ENCODE measurements at regions not wholly inside any gene's neighbourhood (a gene's known extent, or its start where the extent isn't known, plus 50 kb on each side); places are given as distances from the start of the nearest gene placed in this dataset.

GRCh38 chr17:68709461-68709860 lies 108.3 kb upstream of the FAM20A start:
- no peak overlapping the region for H3K4me3 ChIP-seq (ENCODE audit: low read depth in 2 of 2, low read length in 2 of 2)
- BruUV-seq (replicated peaks) = no TSS peak
- no peaks in the 10 kb centered on the region for H3K4me1 ChIP-seq (ENCODE audit: control insufficient read depth, insufficient read depth, low read length)
- no peak for ATAC-seq
- H3K36me3 ChIP-seq (ENCODE audit: control insufficient read depth, insufficient read depth, low read length) = no peaks in the 10 kb centered on the region
- no peak overlapping the region for H3K27ac ChIP-seq (ENCODE audit: low read length)
- in situ Hi-C loops (cut with HindIII; ENCODE audit: low pct_unique_long_range_greater_than_20kb, low sequenced_read_pairs) = no loop called here
- no peak for TF ChIP-seq SIN3A (IDR thresholded peaks at IDR 0.05; ENCODE audit: borderline replicate concordance, insufficient read depth, low read depth, low read length)
- no peak for TF ChIP-seq POLR2AphosphoS5 (IDR thresholded peaks at IDR 0.05; ENCODE audit: low read depth, low read length)
- no peak for TF ChIP-seq TCF7L2 (IDR thresholded peaks at IDR 0.05; ENCODE audit: low read depth, low read length)
- no peak for TF ChIP-seq REST (IDR thresholded peaks at IDR 0.05; ENCODE audit: insufficient read depth in 1 of 2, low read depth in 2 of 2, low read length in 1 of 2)
- H3K27me3 ChIP-seq (ENCODE audit: control insufficient read depth, insufficient read depth, low read length) = no peaks in the 10 kb centered on the region
- no peak for DNase-seq (ENCODE audit: low read depth, low spot score)
- no peaks in the 10 kb centered on the region for H3K9me3 ChIP-seq (ENCODE audit: control insufficient read depth, insufficient read depth, low read depth, low read length)
- ChIA-PET CTCF (no interaction called here), POLR2A (no interaction called here)
- intact Hi-C loops (cut with micrococcal nuclease; ENCODE audit: unreplicated experiment) = no loop called here

GRCh38 chr17:68707031-68707430 lies 105.9 kb upstream of the FAM20A start:
- BruUV-seq (replicated peaks) = no TSS peak
- Histone ChIP-seq H3K27ac (ENCODE audit: low read length) (no peak overlapping the region), H3K9me3 (ENCODE audit: control insufficient read depth, insufficient read depth, low read depth, low read length) (no peaks in the 10 kb centered on the region), H3K36me3 (ENCODE audit: control insufficient read depth, insufficient read depth, low read length) (no peaks in the 10 kb centered on the region), H3K4me1 (ENCODE audit: control insufficient read depth, insufficient read depth, low read length) (no peaks in the 10 kb centered on the region), H3K4me3 (ENCODE audit: low read depth in 2 of 2, low read length in 2 of 2) (no peak overlapping the region), H3K27me3 (ENCODE audit: control insufficient read depth, insufficient read depth, low read length) (no peaks in the 10 kb centered on the region)
- CTCF ChIA-PET = no interaction called here
- no peak for ATAC-seq
- in situ Hi-C loops (cut with HindIII; ENCODE audit: low pct_unique_long_range_greater_than_20kb, low sequenced_read_pairs) = no loop called here
- DNase-seq (ENCODE audit: low read depth, low spot score) = no peak
- TF ChIP-seq REST (IDR thresholded peaks at IDR 0.05; ENCODE audit: insufficient read depth in 1 of 2, low read depth in 2 of 2, low read length in 1 of 2) (no peak), SIN3A (IDR thresholded peaks at IDR 0.05; ENCODE audit: borderline replicate concordance, insufficient read depth, low read depth, low read length) (no peak), POLR2AphosphoS5 (IDR thresholded peaks at IDR 0.05; ENCODE audit: low read depth, low read length) (no peak), TCF7L2 (IDR thresholded peaks at IDR 0.05; ENCODE audit: low read depth, low read length) (no peak), CTCF (IDR thresholded peaks at IDR 0.05) (no peak)
- POLR2A ChIA-PET = no interaction called here
- intact Hi-C loops (cut with micrococcal nuclease; ENCODE audit: unreplicated experiment) = no loop called here
